ENCODE measurements at regions not wholly inside any gene's neighbourhood (a gene's known extent, or its start where the extent isn't known, plus 50 kb on each side); places are given as distances from the start of the nearest gene placed in this dataset.
"Not testable (repeated sequence)": the region's sequence is repeated elsewhere in the genome, so short reads cannot be mapped to it uniquely, and the experiment has no call there.

DNA sequence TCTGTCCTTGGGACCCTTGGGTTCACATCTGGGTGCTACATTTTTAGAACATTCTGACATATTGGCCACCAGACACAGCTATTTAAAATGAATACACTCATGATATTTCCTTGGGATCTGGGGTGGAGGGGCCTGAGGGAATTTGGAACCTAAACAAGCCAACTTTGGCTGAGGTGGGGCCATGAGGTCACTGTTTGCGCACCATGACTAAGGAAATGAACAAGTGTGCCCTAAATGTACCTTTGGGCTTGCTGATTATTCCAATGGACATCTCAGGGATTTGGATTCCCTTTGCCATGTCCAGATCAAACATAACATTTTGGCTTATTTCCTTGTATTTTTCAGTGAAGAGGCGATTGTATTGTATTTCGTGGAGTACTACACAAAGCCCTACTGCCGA lies 80.5 kb upstream of the SEC11C start:
- no peak for DNase-seq

- DNase-seq = no peak
These were observed 79.1 kb upstream of the SEC11C start for GRCh38 chr18:59060551-59060950.

DNA sequence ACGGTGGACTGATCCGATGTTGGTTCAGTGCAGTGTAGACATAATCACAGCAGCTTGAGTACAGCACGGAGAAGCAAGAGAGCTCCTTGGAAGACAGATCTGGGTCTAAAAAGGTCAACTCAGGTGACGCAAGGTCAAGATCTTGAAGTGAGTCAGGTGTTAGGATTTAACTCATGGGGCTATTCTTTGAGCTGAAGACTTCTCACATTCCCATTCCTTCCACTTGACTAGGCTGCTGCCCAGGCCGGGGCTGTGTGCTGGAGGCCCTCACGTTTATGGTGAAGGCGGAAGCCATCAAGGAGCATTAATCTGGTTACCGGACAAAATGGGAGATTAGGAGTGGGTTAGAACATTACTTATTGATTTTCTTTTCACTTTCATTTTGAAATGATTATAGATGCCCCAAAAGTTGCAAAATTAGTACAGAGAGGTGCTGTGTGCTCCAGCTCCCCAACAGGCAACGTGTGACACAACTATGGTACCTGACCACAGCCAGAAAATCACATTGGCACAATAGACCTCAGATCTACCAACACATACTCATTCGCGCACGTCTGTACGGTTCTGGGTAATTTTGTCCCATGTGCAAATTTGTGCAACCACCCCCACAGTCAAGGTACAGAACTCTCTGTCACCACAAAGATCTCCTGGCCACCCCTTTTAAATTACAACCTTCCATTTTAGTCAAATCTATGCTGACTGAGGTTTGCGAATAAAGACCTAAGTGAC lies 77.6 kb upstream of the SEC11C start:
- DNase-seq = no peak

GRCh38 chr18:59062643-59063006 lies 77.1 kb upstream of the SEC11C start:
- DNase-seq = no peak

DNA sequence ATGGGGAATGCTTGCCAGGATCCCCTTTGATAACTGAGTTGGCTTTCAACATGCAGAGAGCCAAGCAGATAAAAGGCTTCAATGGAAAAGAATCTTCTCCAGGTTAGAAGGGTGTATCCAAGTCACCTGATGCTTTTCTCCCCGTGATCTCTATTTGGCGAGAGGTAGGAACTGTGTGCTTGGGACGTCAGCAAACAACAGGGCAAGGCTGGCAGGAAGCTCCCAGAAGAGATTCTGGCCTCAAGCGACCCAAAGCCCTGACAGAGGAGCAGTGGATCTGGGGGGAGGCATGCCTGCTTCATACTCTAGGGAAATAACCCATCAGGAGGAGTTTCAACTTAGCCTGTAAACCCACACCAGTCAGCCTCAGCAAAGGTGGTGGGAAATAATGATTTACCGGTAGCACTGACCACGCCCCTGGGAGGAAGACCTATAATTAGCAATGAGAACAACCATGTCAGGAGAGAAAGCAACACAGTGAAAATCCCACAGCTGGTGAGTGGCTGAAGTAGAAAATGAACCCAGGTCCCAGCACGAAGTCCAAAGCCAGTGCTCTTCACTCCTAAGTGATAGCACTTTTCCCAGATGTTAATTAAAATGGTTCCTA lies 76.3 kb upstream of the SEC11C start:
- DNase-seq = no peak

GRCh38 chr18:59063912-59064311 lies 75.8 kb upstream of the SEC11C start:
- DNase-seq = no peak

GRCh38 chr18:59065684-59066083 lies 74.0 kb upstream of the SEC11C start:
- DNase-seq = no peak

DNA sequence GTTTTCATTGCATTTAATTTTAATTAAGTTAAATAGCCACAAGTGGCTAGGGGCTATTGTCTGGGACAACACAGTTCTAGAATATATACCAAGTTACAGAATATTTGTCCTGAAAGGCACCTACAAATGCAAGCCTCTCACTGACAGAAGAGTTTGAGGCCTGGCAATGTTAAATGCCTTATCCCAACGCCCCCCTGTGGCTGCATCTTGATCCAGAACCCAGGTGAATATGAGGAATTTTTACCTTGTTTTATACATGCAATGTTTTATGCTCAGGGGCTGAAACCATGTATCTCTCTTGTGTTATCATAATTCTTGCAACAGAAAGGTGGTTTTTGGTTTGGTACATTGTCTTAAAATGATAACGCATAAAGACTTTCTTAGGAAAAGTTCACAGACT lies 71.8 kb upstream of the SEC11C start:
- DNase-seq = peak; percentile 27

- no peak for DNase-seq
These were observed 71.2 kb upstream of the SEC11C start for GRCh38 chr18:59068276-59069071.

DNA sequence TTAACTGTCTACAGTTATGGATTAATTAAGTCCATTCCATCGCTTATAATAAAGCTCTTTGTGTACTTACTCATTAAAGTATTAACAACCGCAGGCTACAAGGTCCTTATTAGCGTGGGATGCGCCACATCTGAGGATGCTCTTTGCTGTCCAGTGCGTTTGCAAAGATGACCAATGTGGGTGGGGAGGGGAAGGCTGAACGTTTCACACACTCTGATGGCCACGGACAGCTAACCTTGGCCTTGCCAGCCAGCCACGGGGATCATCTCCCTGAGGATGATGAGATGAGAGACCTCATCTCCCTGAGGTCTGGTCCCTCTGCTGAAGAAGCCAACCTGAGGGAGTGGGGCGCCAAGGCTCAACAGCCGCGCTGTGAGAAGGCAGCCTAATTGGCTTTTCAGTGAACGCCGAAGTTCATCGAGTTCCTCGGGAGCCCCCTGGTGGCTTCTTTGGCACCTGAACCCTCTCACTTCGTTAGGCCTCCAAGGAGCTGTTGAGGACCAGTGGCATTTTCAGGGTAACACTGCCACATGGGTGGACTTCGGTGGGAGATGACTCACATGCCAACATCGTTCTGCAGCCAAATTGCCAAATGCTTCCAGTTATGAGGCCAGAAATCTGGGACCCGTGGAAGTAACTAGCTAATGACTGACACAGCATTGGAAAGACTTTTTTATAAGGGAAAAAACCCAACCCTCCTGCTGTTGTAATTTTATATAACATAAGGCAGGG lies 69.3 kb upstream of the SEC11C start:
- DNase-seq = peak; percentile 91

- no peak for DNase-seq
These were observed 66.8 kb upstream of the SEC11C start for GRCh38 chr18:59072727-59073421.

DNA sequence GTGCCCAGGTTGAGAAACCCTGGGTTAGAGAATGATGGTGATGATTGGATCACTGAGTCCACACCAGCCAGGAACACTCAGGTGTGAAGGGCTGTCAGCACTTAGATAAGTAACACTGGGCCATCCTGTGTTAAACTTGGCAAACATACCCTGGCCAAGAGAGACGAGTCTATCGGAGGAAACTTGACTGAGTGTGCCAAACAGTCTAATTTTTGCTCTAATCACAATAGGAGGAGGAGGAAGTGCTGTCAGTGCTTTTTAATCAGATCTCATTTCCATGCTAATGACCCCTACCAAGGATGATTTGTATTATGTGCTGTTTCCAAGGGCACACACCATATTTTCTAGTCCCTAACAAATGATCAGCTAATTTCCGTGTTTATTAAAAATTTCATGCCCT lies 63.8 kb upstream of the SEC11C start:
- no peak for DNase-seq

- no peak for DNase-seq
These were observed 60.4 kb upstream of the SEC11C start for GRCh38 chr18:59079264-59079663.

GRCh38 chr18:59079687-59080501 lies 59.8 kb upstream of the SEC11C start:
- not testable (repeated sequence) for DNase-seq

DNA sequence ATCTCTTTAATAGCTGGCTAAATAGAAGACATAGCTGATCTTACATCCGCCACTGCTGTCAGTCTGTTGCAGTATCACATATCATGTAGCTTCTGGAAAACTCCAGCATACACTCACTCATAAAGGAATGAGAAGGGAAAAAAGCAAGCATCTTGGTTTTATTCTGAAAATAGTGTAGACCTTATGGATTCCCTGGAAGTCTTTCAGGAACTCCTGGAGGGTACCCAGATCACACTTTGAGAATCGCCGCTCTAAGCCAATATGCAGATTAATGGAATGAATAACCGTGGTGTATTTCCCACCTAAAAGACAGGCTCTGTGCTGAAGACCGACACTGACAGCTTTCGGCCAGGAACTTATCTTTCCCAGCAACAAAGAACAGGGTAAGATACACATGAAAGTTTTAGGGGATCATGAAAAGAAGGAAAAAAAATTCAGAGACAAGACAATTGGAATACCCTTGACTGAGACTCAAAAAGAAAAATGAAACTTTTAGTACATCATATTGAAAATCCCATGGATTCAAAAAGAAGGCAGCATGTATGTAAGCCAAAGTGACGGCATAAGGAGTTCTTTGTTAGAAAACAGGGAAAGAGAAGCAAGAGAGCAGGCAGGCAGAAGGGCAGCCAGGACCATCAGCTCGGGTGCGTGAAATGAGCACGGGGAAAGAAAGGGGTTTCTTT lies 56.4 kb upstream of the SEC11C start:
- DNase-seq = no peak

- DNase-seq = no peak
These were observed 54.4 kb upstream of the SEC11C start for GRCh38 chr18:59085126-59085794.

DNA sequence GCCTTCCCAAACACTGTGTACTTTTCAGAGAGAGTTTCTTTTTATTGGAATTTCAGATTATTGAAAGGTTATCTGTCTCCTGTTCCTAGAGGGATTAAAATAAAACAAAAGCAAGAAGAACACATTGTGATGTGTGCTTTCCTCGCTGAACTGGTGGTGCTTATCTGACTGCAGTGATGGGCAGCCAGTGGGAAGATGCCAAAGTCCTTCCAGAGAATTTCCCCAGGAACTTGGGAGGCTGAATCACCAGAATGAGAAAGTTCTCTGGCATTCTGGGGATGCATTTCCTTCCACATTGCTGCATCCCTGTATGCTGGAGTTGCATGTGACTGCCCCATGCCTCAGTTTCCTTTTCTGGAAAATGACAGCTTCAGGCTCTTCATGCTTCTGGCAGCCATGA lies 53.9 kb upstream of the SEC11C start:
- DNase-seq = no peak

- DNase-seq = no peak
These were observed 53.2 kb upstream of the SEC11C start for GRCh38 chr18:59086522-59086921.

GRCh38 chr18:59087391-59087790 lies 52.3 kb upstream of the SEC11C start:
- DNase-seq = no peak
